Upper lobe of right lung (tissue), 1 donor: ENCODE measurements at regions not wholly inside any gene's neighbourhood (a gene's known extent, or its start where the extent isn't known, plus 50 kb on each side); places are given as distances from the start of the nearest gene placed in this dataset. TPM values are rescaled to one million over a fixed set of nuclear protein-coding genes. Genes with fewer than 3 reads are reported as not detected.

Experiments used
- ATAC-seq: fragments of 200-7000 bp; cut with Tn5 transposase; one replicate; pipeline ENCODE4 v1.9.1; 2020; ENCODE audit warnings: mild to moderate bottlenecking, moderate library complexity
- DNase-seq: peaks from one replicate; pipeline ENCODE4 v3.0.0-alpha.2; 2020
- H3K27ac ChIP-seq: fragments of 200-600 bp; one replicate; pipeline ENCODE4 v1.8.0; 2022
- H3K27me3 ChIP-seq: fragments of 200-600 bp; one replicate; pipeline ENCODE4 v1.8.0; 2022; ENCODE audit warnings: mild to moderate bottlenecking
- H3K36me3 ChIP-seq: fragments of 200-600 bp; one replicate; pipeline ENCODE4 v1.8.0; 2022
- H3K4me1 ChIP-seq: fragments of 200-600 bp; one replicate; pipeline ENCODE4 v1.8.0; 2022
- H3K4me3 ChIP-seq: fragments of 200-600 bp; one replicate; pipeline ENCODE4 v1.8.0; 2022; ENCODE audit warnings: mild to moderate bottlenecking
- H3K9me3 ChIP-seq: fragments of 200-600 bp; one replicate; pipeline ENCODE4 v1.8.0; 2022
- CTCF ChIP-seq: fragments of 200-600 bp; IDR thresholded peaks from one replicate; pipeline ENCODE4 v1.8.0; 2022; ENCODE audit warnings: antibody characterized with exemption
- intact Hi-C: fragments of 100-400 bp; cut with DNase I; formaldehyde crosslinking; loops from one replicate; pipeline ENCODE4 v1.11.0; 2022
- microRNA-seq: library from miRNA; unstranded; fragments of <30 nt; microRNA quantifications from one replicate; pipeline ENCODE4 v1.2.0, GENCODE V29; 2020; ENCODE audit warnings: borderline microRNAs expressed
- donor health status: DM: no; HTN: yes; CAD: no; lungs with severe emphysema.

- no peak overlapping the region for H3K27ac ChIP-seq
- no peak for TF ChIP-seq CTCF
- no peaks in the 10 kb centered on the region for H3K9me3 ChIP-seq
- intact Hi-C loops, result no loop called here
- H3K27me3 ChIP-seq, result no peaks in the 10 kb centered on the region
- no peak for ATAC-seq
- no peaks in the 10 kb centered on the region for H3K4me1 ChIP-seq
- H3K36me3 ChIP-seq, result no peaks in the 10 kb centered on the region
- no peak for DNase-seq
- H3K4me3 ChIP-seq, result no peak overlapping the region
Measured at GRCh38 chr2:184541591-184541990, 56.7 kb upstream of the ZNF804A start.

GRCh38 chr2:184543832-184544231 lies 54.5 kb upstream of the ZNF804A start:
- intact Hi-C loops, result no loop called here
- no peaks in the 10 kb centered on the region for H3K36me3 ChIP-seq
- no peaks in the 10 kb centered on the region for H3K27me3 ChIP-seq
- H3K9me3 ChIP-seq, result no peaks in the 10 kb centered on the region
- H3K27ac ChIP-seq, result no peak overlapping the region
- ATAC-seq (no peak), DNase-seq (no peak)
- H3K4me1 ChIP-seq, result no peaks in the 10 kb centered on the region
- no peak for TF ChIP-seq CTCF
- no peak overlapping the region for H3K4me3 ChIP-seq

Small RNA genes in the stretch of these regions (microRNA-seq; reads per million reads assigned to microRNA genes)
- gene MIR548AE1, result not detected
